ENCODE measurements at regions not wholly inside any gene's neighbourhood (a gene's known extent, or its start where the extent isn't known, plus 50 kb on each side); places are given as distances from the start of the nearest gene placed in this dataset.

DNA sequence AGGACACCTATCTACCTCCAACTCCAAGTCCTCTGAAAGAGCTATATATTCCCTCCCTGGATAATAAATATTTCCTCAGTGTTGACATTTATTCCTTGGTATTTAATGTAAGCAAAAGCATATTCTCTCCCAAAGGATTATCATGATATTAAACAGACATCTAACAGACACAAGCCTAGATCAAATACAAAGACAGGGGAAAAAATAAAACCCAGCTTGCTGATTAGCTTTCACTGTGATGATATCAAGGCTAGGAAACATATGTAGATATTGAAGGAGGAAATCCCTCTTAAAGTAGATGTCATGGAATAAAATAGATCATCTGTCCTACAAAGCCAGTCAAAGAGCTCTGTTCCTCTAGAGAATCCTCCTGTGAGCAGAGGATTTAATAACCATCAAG, 95.2 kb downstream of the CRPPA start:
- no peak overlapping the region for H2AK9ac ChIP-seq (replicated peaks; ENCODE audit: low read depth, low read length, poor library complexity)
- H3K36me3 ChIP-seq (ENCODE audit: control insufficient read depth, insufficient read depth, low read length) = no peaks in the 10 kb centered on the region
- no peak overlapping the region for H4K5ac ChIP-seq (ENCODE audit: low read depth, low read length)
- no peak overlapping the region for H2BK5ac ChIP-seq (ENCODE audit: low read depth, low read length, poor library complexity, severe bottlenecking)
- BruUV-seq (replicated peaks) = no TSS peak
- no peak overlapping the region for H4K8ac ChIP-seq (ENCODE audit: low read depth in 2 of 2, low read length in 2 of 2)
- no peaks in the 10 kb centered on the region for H4K20me1 ChIP-seq (ENCODE audit: insufficient read depth, low read length)
- H2AFZ ChIP-seq (replicated peaks; ENCODE audit: low read length, poor library complexity) = no peak overlapping the region
- no peak overlapping the region for H3K14ac ChIP-seq (replicated peaks; ENCODE audit: low read depth, low read length)
- ChIA-PET POLR2A (ENCODE audit: unreplicated experiment) (no interaction called here), CTCF (interaction anchor here (0.6 to 1.0 kb wide), 2 partner anchors 131 to 257 kb away, joined by 3 read pairs; no protein-coding TSS in a partner anchor)
- H3K9ac ChIP-seq (ENCODE audit: low read depth, low read length) = no peak overlapping the region
- dilution Hi-C loops (cut with HindIII; ENCODE audit: low sequenced_read_pairs, unreplicated experiment) = no loop called here
- no peaks in the 10 kb centered on the region for H3K27me3 ChIP-seq (ENCODE audit: control insufficient read depth, insufficient read depth, low read length)
- no peak overlapping the region for H2AK5ac ChIP-seq (ENCODE audit: low read depth, low read length)
- no peak overlapping the region for H2BK20ac ChIP-seq (ENCODE audit: low read depth, low read length)
- no peak overlapping the region for H3K4ac ChIP-seq (ENCODE audit: low read depth, low read length)
- H3K79me1 ChIP-seq (ENCODE audit: low read depth in 1 of 2, low read length in 2 of 2) = no peaks in the 10 kb centered on the region
- no peak overlapping the region for H2BK120ac ChIP-seq (ENCODE audit: low read depth, low read length)
- no peaks in the 10 kb centered on the region for H3K4me1 ChIP-seq (ENCODE audit: control insufficient read depth, insufficient read depth, low read length)
- intact Hi-C loops (cut with micrococcal nuclease) = no loop called here
- no peak overlapping the region for H3K56ac ChIP-seq (ENCODE audit: extremely low read depth, insufficient read depth, low read length)
- H3K27ac ChIP-seq (ENCODE audit: insufficient read depth, low read length) = no peak overlapping the region
- H3K4me2 ChIP-seq (ENCODE audit: low read depth, low read length) = no peak overlapping the region
- H4K91ac ChIP-seq (ENCODE audit: insufficient read depth, low read depth, low read length) = no peak overlapping the region
- TF ChIP-seq MAFK (IDR thresholded peaks at IDR 0.05; ENCODE audit: low read depth, low read length) = no peak
- no peak for TF ChIP-seq NFE2L2 (IDR thresholded peaks at IDR 0.05; ENCODE audit: low read depth, low read length)
- no peak for TF ChIP-seq CHD1 (IDR thresholded peaks at IDR 0.05; ENCODE audit: low read depth, low read length)
- TF ChIP-seq, protein P1, sequence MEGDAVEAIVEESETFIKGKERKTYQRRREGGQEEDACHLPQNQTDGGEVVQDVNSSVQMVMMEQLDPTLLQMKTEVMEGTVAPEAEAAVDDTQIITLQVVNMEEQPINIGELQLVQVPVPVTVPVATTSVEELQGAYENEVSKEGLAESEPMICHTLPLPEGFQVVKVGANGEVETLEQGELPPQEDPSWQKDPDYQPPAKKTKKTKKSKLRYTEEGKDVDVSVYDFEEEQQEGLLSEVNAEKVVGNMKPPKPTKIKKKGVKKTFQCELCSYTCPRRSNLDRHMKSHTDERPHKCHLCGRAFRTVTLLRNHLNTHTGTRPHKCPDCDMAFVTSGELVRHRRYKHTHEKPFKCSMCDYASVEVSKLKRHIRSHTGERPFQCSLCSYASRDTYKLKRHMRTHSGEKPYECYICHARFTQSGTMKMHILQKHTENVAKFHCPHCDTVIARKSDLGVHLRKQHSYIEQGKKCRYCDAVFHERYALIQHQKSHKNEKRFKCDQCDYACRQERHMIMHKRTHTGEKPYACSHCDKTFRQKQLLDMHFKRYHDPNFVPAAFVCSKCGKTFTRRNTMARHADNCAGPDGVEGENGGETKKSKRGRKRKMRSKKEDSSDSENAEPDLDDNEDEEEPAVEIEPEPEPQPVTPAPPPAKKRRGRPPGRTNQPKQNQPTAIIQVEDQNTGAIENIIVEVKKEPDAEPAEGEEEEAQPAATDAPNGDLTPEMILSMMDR (conservative IDR thresholded peaks at IDR 0.05; ENCODE audit: low read depth, low read length) = no peak
- no peak for TF ChIP-seq RFX5 (IDR thresholded peaks at IDR 0.05; ENCODE audit: low read depth, low read length)
- TF ChIP-seq, protein P2, sequence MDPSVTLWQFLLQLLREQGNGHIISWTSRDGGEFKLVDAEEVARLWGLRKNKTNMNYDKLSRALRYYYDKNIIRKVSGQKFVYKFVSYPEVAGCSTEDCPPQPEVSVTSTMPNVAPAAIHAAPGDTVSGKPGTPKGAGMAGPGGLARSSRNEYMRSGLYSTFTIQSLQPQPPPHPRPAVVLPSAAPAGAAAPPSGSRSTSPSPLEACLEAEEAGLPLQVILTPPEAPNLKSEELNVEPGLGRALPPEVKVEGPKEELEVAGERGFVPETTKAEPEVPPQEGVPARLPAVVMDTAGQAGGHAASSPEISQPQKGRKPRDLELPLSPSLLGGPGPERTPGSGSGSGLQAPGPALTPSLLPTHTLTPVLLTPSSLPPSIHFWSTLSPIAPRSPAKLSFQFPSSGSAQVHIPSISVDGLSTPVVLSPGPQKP (IDR thresholded peaks at IDR 0.05; ENCODE audit: borderline replicate concordance, low read depth, low read length) = no peak
- TF ChIP-seq BHLHE40 (IDR thresholded peaks at IDR 0.05; ENCODE audit: low read depth, low read length) = no peak
- no peak for TF ChIP-seq RCOR1 (IDR thresholded peaks at IDR 0.05; ENCODE audit: insufficient replicate concordance, low read length)
- no peak for TF ChIP-seq POLR2A (IDR thresholded peaks at IDR 0.05; ENCODE audit: low read depth, low read length)
- no peak for TF ChIP-seq RAD21 (IDR thresholded peaks at IDR 0.05; ENCODE audit: low read length)
- TF ChIP-seq MXI1 (IDR thresholded peaks at IDR 0.05; ENCODE audit: borderline replicate concordance, low read depth, low read length) = no peak
- TF ChIP-seq MAZ (IDR thresholded peaks at IDR 0.05; ENCODE audit: borderline replicate concordance, low read depth, low read length) = no peak
- no peak for TF ChIP-seq SMC3 (IDR thresholded peaks at IDR 0.05; ENCODE audit: low read depth, low read length)
- no peak for TF ChIP-seq CEBPB (IDR thresholded peaks at IDR 0.05; ENCODE audit: low read depth, low read length)
- TF ChIP-seq FOS (IDR thresholded peaks at IDR 0.05; ENCODE audit: low read depth, low read length) = no peak
- TF ChIP-seq, protein P3, sequence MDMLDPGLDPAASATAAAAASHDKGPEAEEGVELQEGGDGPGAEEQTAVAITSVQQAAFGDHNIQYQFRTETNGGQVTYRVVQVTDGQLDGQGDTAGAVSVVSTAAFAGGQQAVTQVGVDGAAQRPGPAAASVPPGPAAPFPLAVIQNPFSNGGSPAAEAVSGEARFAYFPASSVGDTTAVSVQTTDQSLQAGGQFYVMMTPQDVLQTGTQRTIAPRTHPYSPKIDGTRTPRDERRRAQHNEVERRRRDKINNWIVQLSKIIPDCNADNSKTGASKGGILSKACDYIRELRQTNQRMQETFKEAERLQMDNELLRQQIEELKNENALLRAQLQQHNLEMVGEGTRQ (IDR thresholded peaks at IDR 0.05; ENCODE audit: low read depth, low read length) = no peak
- DNase-seq = no peak
- no peak overlapping the region for H2BK15ac ChIP-seq (ENCODE audit: low read depth, low read length)
- no peak overlapping the region for H3K18ac ChIP-seq (ENCODE audit: low read depth, low read length)
- H3K9me1 ChIP-seq (ENCODE audit: insufficient read depth, low read length) = no peaks in the 10 kb centered on the region
- no peaks in the 10 kb centered on the region for H3K9me3 ChIP-seq (ENCODE audit: control insufficient read depth, insufficient read depth, low read length)
- in situ Hi-C loops (cut with MboI; ENCODE audit: low sequenced_read_pairs) = no loop called here
- no peak overlapping the region for H3K23ac ChIP-seq (ENCODE audit: low read depth, low read length)
- no peak overlapping the region for H3K4me3 ChIP-seq (ENCODE audit: insufficient read depth, low read depth, low read length)
- no peak for ATAC-seq (ENCODE audit: low read depth)
